NOMO-1 (cell line): ENCODE measurements at regions not wholly inside any gene's neighbourhood (a gene's known extent, or its start where the extent isn't known, plus 50 kb on each side); places are given as distances from the start of the nearest gene placed in this dataset.
"Not testable (repeated sequence)": the region's sequence is repeated elsewhere in the genome, so short reads cannot be mapped to it uniquely, and the experiment has no call there.

Experiments
- DNase-seq, 2 experiments: peaks; one replicate each; lab custom pipeline; 2025; ENCODE audit not compliant: unreplicated experiment in 2 of 2; lab: John Stamatoyannopoulos, UW

- peak in 1 of 2 experiments; percentile 25 for DNase-seq
Observed at GRCh38 chr15:38002883-38003477, 68.5 kb downstream of the TMCO5A start.

- DNase-seq, result no peak
Observed at GRCh38 chr15:38004218-38004861, 69.9 kb downstream of the TMCO5A start.

- DNase-seq, result peak in 1 of 2 experiments; percentile 22
Observed at GRCh38 chr15:38005953-38006808, 71.7 kb downstream of the TMCO5A start.

- DNase-seq, result no peak
Observed at GRCh38 chr15:38010395-38010794, 76.0 kb downstream of the TMCO5A start.

- no peak for DNase-seq
Observed at GRCh38 chr15:38012894-38013293, 78.5 kb downstream of the TMCO5A start.

GRCh38 chr15:38017721-38018120 is 83.3 kb downstream of the TMCO5A start:
- peak; percentile 17 to 57 for DNase-seq

- peak; percentile 10 to 70 for DNase-seq
Observed at GRCh38 chr15:38019066-38019465, 84.6 kb downstream of the TMCO5A start.

GRCh38 chr15:38021259-38021658 is 86.8 kb downstream of the TMCO5A start:
- no peak for DNase-seq

- DNase-seq, result no peak
Observed at GRCh38 chr15:38024293-38025091, 90.1 kb downstream of the TMCO5A start.

GRCh38 chr15:38025656-38026055 is 91.2 kb downstream of the TMCO5A start:
- not testable (repeated sequence) for DNase-seq

GRCh38 chr15:38028869-38029268 is 94.4 kb downstream of the TMCO5A start:
- DNase-seq, result no peak

- no peak for DNase-seq
Observed at GRCh38 chr15:38029736-38030135, 95.3 kb downstream of the TMCO5A start.

- DNase-seq, result no peak
Observed at GRCh38 chr15:38030609-38031008, 96.2 kb downstream of the TMCO5A start.

GRCh38 chr15:38035701-38036100 is 101.3 kb downstream of the TMCO5A start:
- DNase-seq, result no peak

- DNase-seq, result no peak
Observed at GRCh38 chr15:38036790-38037338, 102.4 kb downstream of the TMCO5A start.

GRCh38 chr15:38038659-38039442 is 104.4 kb downstream of the TMCO5A start:
- no peak for DNase-seq

GRCh38 chr15:38040615-38041014 is 106.2 kb downstream of the TMCO5A start:
- DNase-seq, result no peak

- DNase-seq, result no peak
Observed at GRCh38 chr15:38041576-38041975, 107.1 kb downstream of the TMCO5A start.

GRCh38 chr15:38042211-38042610 is 107.8 kb downstream of the TMCO5A start:
- DNase-seq, result no peak
